Naive thymus-derived CD4-positive, alpha-beta T cell (primary cell): ENCODE measurements at regions not wholly inside any gene's neighbourhood (a gene's known extent, or its start where the extent isn't known, plus 50 kb on each side); places are given as distances from the start of the nearest gene placed in this dataset.
"Not testable (repeated sequence)": the region's sequence is repeated elsewhere in the genome, so short reads cannot be mapped to it uniquely, and the experiment has no call there.

Experiments used
- ATAC-seq: fragments of 150-1000 bp; cut with Tn5 transposase; 2 replicates; pipeline ENCODE4 v1.10.0; 2021; ENCODE audit warnings: mild to moderate bottlenecking, moderate library complexity
- CTCF ChIA-PET: fragments of 350-600 bp; sonication (Branson Sonifier 250); formaldehyde crosslinking; loops from one replicate; lab custom pipeline; 2021; ENCODE audit warnings: antibody characterized with exemption; lab: Charles Lee
- POLR2A ChIA-PET: fragments of 350-600 bp; sonication (Branson Sonifier 250); formaldehyde crosslinking; loops from one replicate; lab custom pipeline; 2021; ENCODE audit warnings: antibody characterized with exemption, inconsistent platforms; lab: Charles Lee
- DNase-seq, 9 donors: peaks; one replicate each; pipeline versions ENCODE4 v3.0.0 to v3.0.0-alpha.2; 2020 to 2022; ENCODE audit warnings: mixed read lengths in 1 of 9
- H3K27ac ChIP-seq: one replicate; pipeline ENCODE4 v1.7.0; 2013; ENCODE audit warnings: mild to moderate bottlenecking, low read depth, low read length, moderate library complexity
- H3K27me3 ChIP-seq, 2 donors: one replicate each; pipeline ENCODE4 v1.7.0; 2013; ENCODE audit warnings: low read length in 2 of 2, mild to moderate bottlenecking in 2 of 2, moderate library complexity in 2 of 2; ENCODE audit not compliant: control insufficient read depth in 2 of 2, insufficient read depth in 2 of 2
- H3K36me3 ChIP-seq, 3 experiments: 1 replicate in 2 of 3; 2 replicates in 1 of 3; pipeline ENCODE4 v1.7.0; 2013; ENCODE audit warnings: low read length in 3 of 3, mild to moderate bottlenecking in 3 of 3, moderate library complexity in 1 of 3; ENCODE audit not compliant: insufficient read depth in 3 of 3, control insufficient read depth in 2 of 3
- H3K4me1 ChIP-seq, 2 donors: one replicate each; pipeline ENCODE4 v1.7.0; 2013; ENCODE audit warnings: low read length in 2 of 2, mild to moderate bottlenecking in 2 of 2, moderate library complexity in 1 of 2; ENCODE audit not compliant: control insufficient read depth in 2 of 2, insufficient read depth in 2 of 2
- H3K4me3 ChIP-seq: 2 replicates; pipeline ENCODE4 v1.7.0; 2013; ENCODE audit warnings: mild to moderate bottlenecking, low read length
- H3K9me3 ChIP-seq, 3 experiments: 1 replicate in 2 of 3; 2 replicates in 1 of 3; pipeline ENCODE4 v1.7.0; 2013; ENCODE audit warnings: low read length in 3 of 3; ENCODE audit not compliant: control insufficient read depth in 2 of 3
- H3K27ac Mint-ChIP-seq, 9 donors: one replicate each; pipeline ENCODE4 v1.8.0; 2020 to 2022; ENCODE audit warnings: mixed read lengths in 9 of 9, mild to moderate bottlenecking in 8 of 9, moderate library complexity in 5 of 9, inconsistent platforms in 2 of 9
- H3K27me3 Mint-ChIP-seq, 5 donors: one replicate each; pipeline ENCODE4 v1.8.0; 2021 to 2022; ENCODE audit warnings: mixed read lengths in 5 of 5, mild to moderate bottlenecking in 1 of 5
- H3K36me3 Mint-ChIP-seq, 5 donors: one replicate each; pipeline ENCODE4 v1.8.0; 2020 to 2022; ENCODE audit warnings: mixed read lengths in 5 of 5, mild to moderate bottlenecking in 3 of 5, inconsistent platforms in 1 of 5
- H3K4me1 Mint-ChIP-seq, 7 donors: one replicate each; pipeline ENCODE4 v1.8.0; 2020 to 2022; ENCODE audit warnings: mixed read lengths in 7 of 7, mild to moderate bottlenecking in 3 of 7, inconsistent platforms in 1 of 7
- H3K4me3 Mint-ChIP-seq, 10 donors: one replicate each; pipeline ENCODE4 v1.8.0; 2020 to 2022; ENCODE audit warnings: mild to moderate bottlenecking in 10 of 10, mixed read lengths in 10 of 10, moderate library complexity in 6 of 10, inconsistent platforms in 2 of 10
- H3K9me3 Mint-ChIP-seq, 11 donors: one replicate each; pipeline ENCODE4 v1.8.0; 2020 to 2022; ENCODE audit warnings: mixed read lengths in 11 of 11, mild to moderate bottlenecking in 4 of 11, inconsistent platforms in 1 of 11, moderate library complexity in 1 of 11
- intact Hi-C, 2 donors: fragments of 100-400 bp; cut with micrococcal nuclease; formaldehyde crosslinking; loops; one replicate each; pipeline ENCODE4 v1.15.1; 2023

GRCh38 chrX:148290931-148291330 lies 209.5 kb upstream of the AFF2 start:
- intact Hi-C loops: no loop called here
- H3K36me3 ChIP-seq: no peaks in the 10 kb centered on the region
- Mint-ChIP-seq H3K27ac (peak overlapping the region in 1 of 9 donors; percentile 33), H3K4me3 (no peak overlapping the region), H3K9me3 (peaks cover 0 to 8% (median 0%) of the 10 kb centered on the region in 11 donors), H3K4me1 (peaks cover 0 to 14% (median 8%) of the 10 kb centered on the region in 7 donors), H3K27me3 (no peaks in the 10 kb centered on the region), H3K36me3 (peaks cover 0 to 6% (median 0%) of the 10 kb centered on the region in 5 donors)
- DNase-seq (no peak), ATAC-seq (no peak)
- no peaks in the 10 kb centered on the region for H3K9me3 ChIP-seq
- ChIA-PET POLR2A (no interaction called here), CTCF (no interaction called here)
- H3K27me3 ChIP-seq: no peaks in the 10 kb centered on the region
- no peaks in the 10 kb centered on the region for H3K4me1 ChIP-seq
- no peak overlapping the region for H3K27ac ChIP-seq
- H3K4me3 ChIP-seq: no peak overlapping the region

GRCh38 chrX:148298737-148299136 lies 201.7 kb upstream of the AFF2 start:
- POLR2A ChIA-PET: no interaction called here
- H3K27me3 Mint-ChIP-seq: no peaks in the 10 kb centered on the region
- H3K9me3 Mint-ChIP-seq: peaks cover 0 to 14% (median 7%) of the 10 kb centered on the region in 11 donors
- peaks cover 0 to 10% (median 3%) of the 10 kb centered on the region in 5 donors for H3K36me3 Mint-ChIP-seq
- H3K27me3 ChIP-seq: no peaks in the 10 kb centered on the region
- DNase-seq (no peak), ATAC-seq (peak; percentile 18)
- no peak overlapping the region for H3K4me3 Mint-ChIP-seq
- no peaks in the 10 kb centered on the region for H3K36me3 ChIP-seq
- H3K9me3 ChIP-seq: no peaks in the 10 kb centered on the region
- H3K4me3 ChIP-seq: no peak overlapping the region
- intact Hi-C loops: no loop called here
- CTCF ChIA-PET: no interaction called here
- H3K27ac ChIP-seq: no peak overlapping the region
- no peak overlapping the region for H3K27ac Mint-ChIP-seq
- peaks cover 0 to 8% (median 5%) of the 10 kb centered on the region in 7 donors for H3K4me1 Mint-ChIP-seq
- no peaks in the 10 kb centered on the region for H3K4me1 ChIP-seq

GRCh38 chrX:148305214-148305613 lies 195.2 kb upstream of the AFF2 start:
- H3K27me3 Mint-ChIP-seq, H3K36me3 ChIP-seq, H3K4me3 ChIP-seq, H3K9me3 ChIP-seq, intact Hi-C loops, ATAC-seq, H3K27ac Mint-ChIP-seq, H3K4me1 ChIP-seq, CTCF ChIA-PET, H3K4me3 Mint-ChIP-seq, H3K27me3 ChIP-seq, POLR2A ChIA-PET, H3K27ac ChIP-seq, DNase-seq: not testable (repeated sequence)
- peaks cover 0 to 22% (median 0%) of the 10 kb centered on the region in 5 donors for H3K36me3 Mint-ChIP-seq
- H3K9me3 Mint-ChIP-seq: peaks cover 0 to 16% (median 5%) of the 10 kb centered on the region in 11 donors
- peaks cover 7 to 27% (median 19%) of the 10 kb centered on the region in 7 donors for H3K4me1 Mint-ChIP-seq

GRCh38 chrX:148309413-148309812 lies 191.0 kb upstream of the AFF2 start:
- POLR2A ChIA-PET: interaction anchor here (1.4 kb wide), 1 partner anchor 24 kb away, joined by 5 read pairs; no protein-coding TSS in a partner anchor
- no peak overlapping the region for H3K27ac Mint-ChIP-seq

GRCh38 chrX:148310426-148311165 lies 189.8 kb upstream of the AFF2 start:
- POLR2A ChIA-PET: interaction anchor here (0.9 to 1.5 kb wide), 2 partner anchors 11 to 23 kb away, joined by 4 to 6 read pairs; no protein-coding TSS in a partner anchor
- DNase-seq (peak in 8 of 9 donors; percentile 28 to 86 (median 76)), ATAC-seq (peak; percentile 93)
- Mint-ChIP-seq H3K4me3 (peak overlapping the region; percentile 48 to 83 (median 76)), H3K36me3 (peaks cover 0 to 25% (median 0%) of the 10 kb centered on the region in 5 donors), H3K4me1 (peaks cover 18 to 51% (median 45%) of the 10 kb centered on the region in 7 donors), H3K27ac (peak overlapping the region; percentile 64 to 94 (median 85)), H3K27me3 (no peaks in the 10 kb centered on the region), H3K9me3 (peaks cover 0 to 9% (median 0%) of the 10 kb centered on the region in 11 donors)
- Histone ChIP-seq H3K27ac (no peak overlapping the region), H3K36me3 (no peaks in the 10 kb centered on the region), H3K9me3 (no peaks in the 10 kb centered on the region), H3K4me1 (peaks cover 20 to 23% of the 10 kb centered on the region in 2 donors), H3K4me3 (no peak overlapping the region), H3K27me3 (no peaks in the 10 kb centered on the region)
- CTCF ChIA-PET: no interaction called here
- intact Hi-C loops: loop anchor here (1.0 to 5.0 kb wide), 5 partner anchors 24 to 71 kb away; no protein-coding TSS in a partner anchor

More at GRCh38 chrX:148309413-148309812, 191.0 kb upstream of the AFF2 start:
- Mint-ChIP-seq H3K36me3 (peaks cover 0 to 25% (median 0%) of the 10 kb centered on the region in 5 donors), H3K4me3 (peak overlapping the region in 2 of 10 donors; percentile 8 to 23), H3K27me3 (no peaks in the 10 kb centered on the region), H3K4me1 (peaks cover 18 to 51% (median 45%) of the 10 kb centered on the region in 7 donors), H3K9me3 (peaks cover 0 to 9% (median 0%) of the 10 kb centered on the region in 11 donors)
- CTCF ChIA-PET: interaction anchor here (0.7 kb wide), 1 partner anchor 48 kb away, joined by 3 read pairs; no protein-coding TSS in a partner anchor
- Histone ChIP-seq H3K9me3 (no peaks in the 10 kb centered on the region), H3K36me3 (no peaks in the 10 kb centered on the region), H3K4me3 (no peak overlapping the region), H3K27ac (no peak overlapping the region), H3K27me3 (no peaks in the 10 kb centered on the region), H3K4me1 (peaks cover 20 to 23% of the 10 kb centered on the region in 2 donors)
- intact Hi-C loops: no loop called here
- DNase-seq: no peak
- no peak for ATAC-seq

GRCh38 chrX:148311544-148311943 lies 188.9 kb upstream of the AFF2 start:
- no peaks in the 10 kb centered on the region for H3K36me3 ChIP-seq
- peaks cover 20 to 23% of the 10 kb centered on the region in 2 donors for H3K4me1 ChIP-seq
- DNase-seq (no peak), ATAC-seq (no peak)
- ChIA-PET CTCF (no interaction called here), POLR2A (interaction anchor here (0.6 to 1.5 kb wide), 2 partner anchors 22 to 66 kb away, joined by 3 to 6 read pairs; no protein-coding TSS in a partner anchor)
- Mint-ChIP-seq H3K27ac (peak overlapping the region; percentile 2 to 90 (median 79)), H3K4me3 (peak overlapping the region in 6 of 10 donors; percentile 8 to 60 (median 45)), H3K9me3 (peaks cover 0 to 7% (median 0%) of the 10 kb centered on the region in 11 donors), H3K4me1 (peaks cover 18 to 57% (median 48%) of the 10 kb centered on the region in 7 donors), H3K27me3 (no peaks in the 10 kb centered on the region), H3K36me3 (peaks cover 0 to 29% (median 0%) of the 10 kb centered on the region in 5 donors)
- no peaks in the 10 kb centered on the region for H3K27me3 ChIP-seq
- intact Hi-C loops: loop anchor here (2.0 to 5.0 kb wide), 2 partner anchors 39 to 41 kb away; no protein-coding TSS in a partner anchor
- no peak overlapping the region for H3K27ac ChIP-seq
- H3K4me3 ChIP-seq: no peak overlapping the region
- no peaks in the 10 kb centered on the region for H3K9me3 ChIP-seq
